IMR-90 (cell line): ENCODE measurements at regions not wholly inside any gene's neighbourhood (a gene's known extent, or its start where the extent isn't known, plus 50 kb on each side); places are given as distances from the start of the nearest gene placed in this dataset.
A peak's percentile ranks its signal among the peaks of the same experiment; 100 is the strongest.

Source experiments
- ATAC-seq: fragments of 200-7000 bp; cut with Tn5 transposase; 2 replicates; pipeline ENCODE4 v1.9.1; 2020; ENCODE audit warnings: low read depth, mild to moderate bottlenecking, moderate library complexity
- BruUV-seq: library from RNA; stranded (reverse); fragments of 400-500 nt; replicated peaks from 2 replicates; lab custom pipeline; 2021; lab: Mats Ljungman, UMichigan
- CTCF ChIA-PET: fragments of 300-600 bp; formaldehyde crosslinking; extraction: SDS; loops from one replicate; lab custom pipeline; 2021; ENCODE audit warnings: antibody characterized with exemption; lab: Yijun Ruan, JAX
- POLR2A ChIA-PET: fragments of 300-600 bp; sonication (Branson Sonifier 250); formaldehyde crosslinking; loops from one replicate; lab custom pipeline; 2022; ENCODE audit warnings: antibody characterized with exemption; ENCODE audit not compliant: unreplicated experiment; lab: Charles Lee
- DNase-seq: peaks from one replicate; pipeline ENCODE4 v3.0.0; 2013
- H2AFZ ChIP-seq: replicated peaks from 2 replicates; pipeline ENCODE3; 2013; ENCODE audit warnings: low read length, mild to moderate bottlenecking; ENCODE audit not compliant: poor library complexity
- H2AK5ac ChIP-seq: 2 replicates; pipeline ENCODE4 v1.6.1; 2013; ENCODE audit warnings: low read depth, low read length, inconsistent platforms
- H2AK9ac ChIP-seq: replicated peaks from 2 replicates; pipeline ENCODE3; 2013; ENCODE audit warnings: mild to moderate bottlenecking, low read depth, low read length, moderate library complexity; ENCODE audit not compliant: poor library complexity
- H2BK120ac ChIP-seq: 2 replicates; pipeline ENCODE4 v1.6.1; 2013; ENCODE audit warnings: low read depth, low read length, inconsistent platforms
- H2BK15ac ChIP-seq: 3 replicates; pipeline ENCODE4 v1.6.1; 2013; ENCODE audit warnings: low read depth, low read length, inconsistent platforms
- H2BK20ac ChIP-seq: 2 replicates; pipeline ENCODE4 v1.6.1; 2013; ENCODE audit warnings: low read depth, mild to moderate bottlenecking, inconsistent platforms, low read length, moderate library complexity
- H2BK5ac ChIP-seq: 2 replicates; pipeline ENCODE4 v1.6.1; 2013; ENCODE audit warnings: mild to moderate bottlenecking, low read depth, low read length, inconsistent platforms; ENCODE audit not compliant: poor library complexity, severe bottlenecking
- H3K14ac ChIP-seq: replicated peaks from 2 replicates; pipeline ENCODE4 v1.6.1; 2013; ENCODE audit warnings: low read depth, low read length, inconsistent platforms
- H3K18ac ChIP-seq: 2 replicates; pipeline ENCODE4 v1.6.1; 2013; ENCODE audit warnings: low read depth, low read length, control low read depth
- H3K23ac ChIP-seq: 2 replicates; pipeline ENCODE4 v1.6.1; 2013; ENCODE audit warnings: low read depth, low read length, inconsistent platforms
- H3K27ac ChIP-seq: 2 replicates; pipeline ENCODE4 v1.5.1; 2013; ENCODE audit warnings: mild to moderate bottlenecking, control low read depth, low read length; ENCODE audit not compliant: insufficient read depth
- H3K27me3 ChIP-seq: 2 replicates; pipeline ENCODE4 v1.6.1; 2013; ENCODE audit warnings: low read length; ENCODE audit not compliant: control insufficient read depth, insufficient read depth
- H3K36me3 ChIP-seq: 2 replicates; pipeline ENCODE4 v1.6.1; 2013; ENCODE audit warnings: low read length, mixed read lengths; ENCODE audit not compliant: control insufficient read depth, insufficient read depth
- H3K4ac ChIP-seq: 2 replicates; pipeline ENCODE4 v1.6.1; 2013; ENCODE audit warnings: low read depth, low read length, inconsistent platforms
- H3K4me1 ChIP-seq: 2 replicates; pipeline ENCODE4 v1.6.1; 2013; ENCODE audit warnings: low read length, mixed read lengths; ENCODE audit not compliant: control insufficient read depth, insufficient read depth
- H3K4me2 ChIP-seq: 2 replicates; pipeline ENCODE4 v1.6.1; 2013; ENCODE audit warnings: low read depth, mild to moderate bottlenecking, control low read depth, low read length, moderate library complexity
- H3K4me3 ChIP-seq: 2 replicates; pipeline ENCODE4 v1.5.1; 2013; ENCODE audit warnings: low read depth, mild to moderate bottlenecking, control low read depth, low read length, moderate library complexity; ENCODE audit not compliant: insufficient read depth
- H3K56ac ChIP-seq: 2 replicates; pipeline ENCODE4 v1.6.1; 2013; ENCODE audit warnings: low read length, inconsistent platforms; ENCODE audit not compliant: insufficient read depth; ENCODE audit errors: extremely low read depth
- H3K79me1 ChIP-seq, 2 experiments: 2 replicates each; pipeline ENCODE4 v1.6.1; 2013; ENCODE audit warnings: low read length in 2 of 2, inconsistent platforms in 1 of 2, low read depth in 1 of 2
- H3K9ac ChIP-seq: 2 replicates; pipeline ENCODE4 v1.6.1; 2013; ENCODE audit warnings: low read depth, low read length, control low read depth
- H3K9me1 ChIP-seq: 2 replicates; pipeline ENCODE4 v1.6.1; 2013; ENCODE audit warnings: low read length, inconsistent platforms; ENCODE audit not compliant: insufficient read depth
- H3K9me3 ChIP-seq: 2 replicates; pipeline ENCODE4 v1.6.1; 2013; ENCODE audit warnings: low read length; ENCODE audit not compliant: control insufficient read depth, insufficient read depth
- H4K20me1 ChIP-seq: 2 replicates; pipeline ENCODE4 v1.6.1; 2013; ENCODE audit warnings: low read length, inconsistent platforms; ENCODE audit not compliant: insufficient read depth
- H4K5ac ChIP-seq: 2 replicates; pipeline ENCODE4 v1.6.1; 2013; ENCODE audit warnings: mild to moderate bottlenecking, low read depth, low read length, control low read depth
- H4K8ac ChIP-seq, 2 experiments: 2 replicates each; pipeline ENCODE4 v1.6.1; 2013; ENCODE audit warnings: low read depth in 2 of 2, low read length in 2 of 2, control low read depth in 1 of 2, inconsistent platforms in 1 of 2
- H4K91ac ChIP-seq: 2 replicates; pipeline ENCODE4 v1.6.1; 2013; ENCODE audit warnings: low read depth, low read length, inconsistent platforms; ENCODE audit not compliant: insufficient read depth
- CTCF ChIP-seq: conservative IDR thresholded peaks from 2 replicates; pipeline ENCODE4 v1.5.1; 2012; ENCODE audit warnings: mild to moderate bottlenecking, low read depth, low read length, improper control_type of control experiment
- MAFK ChIP-seq: IDR thresholded peaks from 2 replicates; pipeline ENCODE4 v1.6.1; 2012; ENCODE audit warnings: low read depth, low read length, improper control_type of control experiment
- WGBS, 2 experiments: methylation state at CpG; one replicate each; pipeline versions ENCODE4 v1.1.5 to v1.1.7; 2013; ENCODE audit warnings: missing lambda C conversion rate in 2 of 2; ENCODE audit not compliant: insufficient read length in 1 of 2; ENCODE audit errors: extremely low coverage in 2 of 2; 5-methylcytosine and 5-hydroxymethylcytosine counted together
- dilution Hi-C: fragments of 300-500 bp; cut with HindIII; formaldehyde crosslinking; loops from one replicate; pipeline ENCODE4 v1.14.3; 2018; ENCODE audit warnings: low sequenced_read_pairs; ENCODE audit not compliant: unreplicated experiment
- in situ Hi-C: fragments of 300-500 bp; cut with MboI; formaldehyde crosslinking; loops from 3 replicates; pipeline ENCODE4 v1.14.3; 2019; ENCODE audit warnings: low sequenced_read_pairs, inconsistent platforms, mixed read lengths
- intact Hi-C: fragments of 100-400 bp; cut with micrococcal nuclease; formaldehyde crosslinking; loops from 2 replicates; pipeline ENCODE4 v1.10.0; 2022

GRCh38 chr2:226413498-226414130 lies 386.0 kb downstream of the IRS1 start:
- H2BK120ac ChIP-seq = peak overlapping the region; percentile 23
- H4K8ac ChIP-seq = peak overlapping the region; percentile 38 to 53; a peak in 3 of 4 replicates
- no peaks in the 10 kb centered on the region for H3K27me3 ChIP-seq
- no peak overlapping the region for H3K4me3 ChIP-seq
- no peak overlapping the region for H3K9ac ChIP-seq
- no peaks in the 10 kb centered on the region for H4K20me1 ChIP-seq
- peak overlapping the region; percentile 95; the same call in 2 of the 3 replicates for H2BK15ac ChIP-seq
- H2BK20ac ChIP-seq = peak overlapping the region; percentile 76
- no peak overlapping the region; the same call in 1 of the 2 replicates for H3K27ac ChIP-seq
- peak overlapping the region; percentile 20; the same call in 1 of the 2 replicates for H4K91ac ChIP-seq
- H2AK5ac ChIP-seq = peak overlapping the region; percentile 87
- peak overlapping the region; percentile 12 for H3K4ac ChIP-seq
- H3K36me3 ChIP-seq = no peaks in the 10 kb centered on the region
- intact Hi-C loops (no loop called here), dilution Hi-C loops (no loop called here), in situ Hi-C loops (no loop called here)
- ChIA-PET POLR2A (no interaction called here), CTCF (interaction anchor here (1.2 kb wide), 1 partner anchor 19 kb away, joined by 3 read pairs; no protein-coding TSS in a partner anchor)
- H3K4me2 ChIP-seq = no peak overlapping the region
- peak overlapping the region; percentile 78; the same call in 1 of the 2 replicates for H3K18ac ChIP-seq
- no peak overlapping the region for H2AFZ ChIP-seq
- H2AK9ac ChIP-seq = no peak overlapping the region
- no peaks in the 10 kb centered on the region for H3K4me1 ChIP-seq
- no peaks in the 10 kb centered on the region for H3K9me1 ChIP-seq
- peak overlapping the region; percentile 67; the same call in 1 of the 2 replicates for H3K14ac ChIP-seq
- no TSS peak for BruUV-seq
- no peak overlapping the region for H3K56ac ChIP-seq
- peak; percentile 32 for DNase-seq
- no peaks in the 10 kb centered on the region for H3K79me1 ChIP-seq
- no CpG with 5 or more reads among the region's 2 CpGs for WGBS, 2 experiments
- H3K9me3 ChIP-seq = no peaks in the 10 kb centered on the region
- peak overlapping the region; percentile 33 for H2BK5ac ChIP-seq
- no peak; the same call in 1 of the 2 replicates for ATAC-seq
- H4K5ac ChIP-seq = no peak overlapping the region; the same call in 1 of the 2 replicates
- H3K23ac ChIP-seq = peak overlapping the region; percentile 6; the same call in 1 of the 2 replicates
- TF ChIP-seq CTCF = no peak
- TF ChIP-seq MAFK = peak; percentile 93
